ENCODE measurements at regions not wholly inside any gene's neighbourhood (a gene's known extent, or its start where the extent isn't known, plus 50 kb on each side); places are given as distances from the start of the nearest gene placed in this dataset.
"Not testable (repeated sequence)": the region's sequence is repeated elsewhere in the genome, so short reads cannot be mapped to it uniquely, and the experiment has no call there.

- H3K27me3 ChIP-seq, result no peaks in the 10 kb centered on the region
- DNase-seq, result no peak
- ATAC-seq, result no peak
- TF ChIP-seq CTCF (IDR thresholded peaks at IDR 0.05), result no peak
- no peak overlapping the region for H3K27ac ChIP-seq
- H3K4me1 ChIP-seq, result no peaks in the 10 kb centered on the region
- no peaks in the 10 kb centered on the region for H3K36me3 ChIP-seq
- no peaks in the 10 kb centered on the region for H3K9me3 ChIP-seq
- intact Hi-C loops (cut with DNase I), result no loop called here
- peak overlapping the region; percentile 38 for H3K4me3 ChIP-seq
Measured at GRCh38 chrX:125205918-125206665, 113.6 kb upstream of the TEX13C start.

GRCh38 chrX:125210146-125210545, 109.5 kb upstream of the TEX13C start:
- no peak overlapping the region for H3K27ac ChIP-seq
- H3K9me3 ChIP-seq, result no peaks in the 10 kb centered on the region
- no peak for TF ChIP-seq CTCF (IDR thresholded peaks at IDR 0.05)
- H3K4me3 ChIP-seq, result no peak overlapping the region
- ATAC-seq (no peak), DNase-seq (no peak)
- no peaks in the 10 kb centered on the region for H3K27me3 ChIP-seq
- intact Hi-C loops (cut with DNase I), result no loop called here
- no peaks in the 10 kb centered on the region for H3K4me1 ChIP-seq
- no peaks in the 10 kb centered on the region for H3K36me3 ChIP-seq

- no peak overlapping the region for H3K27ac ChIP-seq
- H3K27me3 ChIP-seq, result no peaks in the 10 kb centered on the region
- intact Hi-C loops (cut with DNase I), result no loop called here
- no peak for ATAC-seq
- H3K9me3 ChIP-seq, result no peaks in the 10 kb centered on the region
- no peak for TF ChIP-seq CTCF (IDR thresholded peaks at IDR 0.05)
- H3K4me3 ChIP-seq, result no peak overlapping the region
- no peaks in the 10 kb centered on the region for H3K4me1 ChIP-seq
- no peaks in the 10 kb centered on the region for H3K36me3 ChIP-seq
- DNase-seq, result no peak
Measured at GRCh38 chrX:125219852-125220251, 99.8 kb upstream of the TEX13C start.

- Histone ChIP-seq H3K4me3 (no peak overlapping the region), H3K27me3 (no peaks in the 10 kb centered on the region), H3K36me3 (no peaks in the 10 kb centered on the region), H3K27ac (no peak overlapping the region), H3K4me1 (no peaks in the 10 kb centered on the region), H3K9me3 (no peaks in the 10 kb centered on the region)
- intact Hi-C loops (cut with DNase I), result no loop called here
- DNase-seq, result no peak
- TF ChIP-seq CTCF (IDR thresholded peaks at IDR 0.05), result no peak
- ATAC-seq, result no peak
Measured at GRCh38 chrX:125236955-125237354, 82.7 kb upstream of the TEX13C start.

GRCh38 chrX:125248931-125249330, 70.7 kb upstream of the TEX13C start:
- Histone ChIP-seq H3K36me3 (no peaks in the 10 kb centered on the region), H3K4me3 (no peak overlapping the region), H3K27ac (no peak overlapping the region), H3K27me3 (no peaks in the 10 kb centered on the region), H3K9me3 (no peaks in the 10 kb centered on the region), H3K4me1 (no peaks in the 10 kb centered on the region)
- TF ChIP-seq CTCF (IDR thresholded peaks at IDR 0.05), result no peak
- intact Hi-C loops (cut with DNase I), result no loop called here
- ATAC-seq (peak; percentile 39), DNase-seq (no peak)

- DNase-seq; H3K27me3 ChIP-seq; H3K9me3 ChIP-seq; intact Hi-C loops (cut with DNase I); H3K36me3 ChIP-seq; H3K4me3 ChIP-seq; H3K27ac ChIP-seq; H3K4me1 ChIP-seq; ATAC-seq: not testable (repeated sequence)
Measured at GRCh38 chrX:125255759-125256158, 63.9 kb upstream of the TEX13C start.

All from upper lobe of right lung (tissue), 1 donor.